Neural cell (in vitro differentiated cells): ENCODE measurements at regions not wholly inside any gene's neighbourhood (a gene's known extent, or its start where the extent isn't known, plus 50 kb on each side); places are given as distances from the start of the nearest gene placed in this dataset.

Experiments
- H2AFZ ChIP-seq: fragments of 200-600, 300-800 bp; sonication (generic), shearing (Covaris generic); 2 replicates; pipeline ENCODE4 v1.6.0; 2014; ENCODE audit warnings: low read depth, mild to moderate bottlenecking, antibody characterized with exemption, low read length, moderate library complexity
- H3F3A ChIP-seq: fragments of 200-600 bp; shearing (Covaris generic); 2 replicates; pipeline ENCODE4 v1.6.1; 2016; ENCODE audit warnings: mild to moderate bottlenecking, moderate library complexity, mixed read lengths, antibody characterized with exemption, low read length; ENCODE audit not compliant: insufficient read depth, poor library complexity, severe bottlenecking
- H3K27ac ChIP-seq: fragments of 200-600, 300-800 bp; sonication (generic), shearing (Covaris generic); 2 replicates; pipeline ENCODE4 v1.5.1; 2014; ENCODE audit warnings: mild to moderate bottlenecking, low read length, moderate library complexity
- H3K27me3 ChIP-seq: fragments of 300-800, 200-600 bp; sonication (generic), shearing (Covaris generic); 2 replicates; pipeline ENCODE4 v1.6.0; 2014; ENCODE audit warnings: mild to moderate bottlenecking, low read depth, low read length, moderate library complexity; ENCODE audit not compliant: insufficient read depth
- H3K36me3 ChIP-seq: fragments of 300-800, 200-600 bp; sonication (generic), shearing (Covaris generic); 2 replicates; pipeline ENCODE4 v1.5.1; 2014; ENCODE audit warnings: mild to moderate bottlenecking, antibody characterized with exemption, low read length, moderate library complexity; ENCODE audit not compliant: insufficient read depth
- H3K4me2 ChIP-seq: fragments of 300-800, 200-600 bp; sonication (generic), shearing (Covaris generic); 2 replicates; pipeline ENCODE4 v1.6.0; 2014; ENCODE audit warnings: mild to moderate bottlenecking, low read length
- H3K4me3 ChIP-seq: fragments of 300-800, 200-600 bp; sonication (generic), shearing (Covaris generic); 2 replicates; pipeline ENCODE4 v1.5.1; 2014; ENCODE audit warnings: mild to moderate bottlenecking, low read length, moderate library complexity
- H3K79me2 ChIP-seq: fragments of 200-600 bp; shearing (Covaris generic); replicated peaks from 2 replicates; pipeline ENCODE4 v1.6.0; 2014; ENCODE audit warnings: mild to moderate bottlenecking, low read length, moderate library complexity; ENCODE audit not compliant: insufficient read depth
- H3K9ac ChIP-seq: fragments of 300-800, 200-600 bp; sonication (generic), shearing (Covaris generic); 2 replicates; pipeline ENCODE4 v1.6.1; 2016; ENCODE audit warnings: mild to moderate bottlenecking, low read length, mixed read lengths
- H3K9me2 ChIP-seq: fragments of 200-600 bp; shearing (Covaris generic); 2 replicates; pipeline ENCODE4 v1.6.1; 2016; ENCODE audit warnings: mild to moderate bottlenecking, low read length, mixed read lengths; ENCODE audit not compliant: insufficient read depth
- H3K9me3 ChIP-seq: fragments of 200-600, 300-800 bp; sonication (generic), shearing (Covaris generic); 2 replicates; pipeline ENCODE4 v1.6.1; 2016; ENCODE audit warnings: mild to moderate bottlenecking, mixed run types, low read length, moderate library complexity, mixed read lengths
- H4K20me1 ChIP-seq: fragments of 200-600 bp; shearing (Covaris generic); 2 replicates; pipeline ENCODE4 v1.6.1; 2016; ENCODE audit warnings: mild to moderate bottlenecking, mixed run types; ENCODE audit not compliant: insufficient read depth
- EP300 ChIP-seq: fragments of 450-650 bp; conservative IDR thresholded peaks from 2 replicates; pipeline ENCODE4 v1.6.1; 2014; ENCODE audit warnings: antibody characterized with exemption, mild to moderate bottlenecking, moderate library complexity; ENCODE audit not compliant: poor library complexity, severe bottlenecking
- EZH2 ChIP-seq: fragments of 200-600, 300-800 bp; shearing (Covaris generic), sonication (generic); IDR thresholded peaks from 2 replicates; pipeline ENCODE4 v1.6.1; 2014; ENCODE audit warnings: antibody characterized with exemption, low read length, borderline replicate concordance, mild to moderate bottlenecking; ENCODE audit not compliant: insufficient read depth, poor library complexity, severe bottlenecking
- MXI1 ChIP-seq: fragments of 450-650 bp; conservative IDR thresholded peaks from 2 replicates; pipeline ENCODE4 v1.6.1; 2014; ENCODE audit warnings: antibody characterized with exemption, mild to moderate bottlenecking; ENCODE audit not compliant: poor library complexity, severe bottlenecking
- POLR2AphosphoS5 ChIP-seq: IDR thresholded peaks from 2 replicates; pipeline ENCODE4 v1.6.1; 2012
- RAD21 ChIP-seq: fragments of 450-650 bp; conservative IDR thresholded peaks from 2 replicates; pipeline ENCODE4 v1.6.1; 2014; ENCODE audit warnings: antibody characterized with exemption, mild to moderate bottlenecking, moderate library complexity
- REST ChIP-seq: IDR thresholded peaks from 2 replicates; pipeline ENCODE4 v1.6.1; 2012; ENCODE audit warnings: borderline replicate concordance
- SMC3 ChIP-seq: fragments of 450-650 bp; conservative IDR thresholded peaks from 2 replicates; pipeline ENCODE4 v1.6.1; 2014; ENCODE audit warnings: antibody characterized with exemption, mild to moderate bottlenecking, moderate library complexity; ENCODE audit not compliant: poor library complexity
- TAF1 ChIP-seq: IDR thresholded peaks from 2 replicates; pipeline ENCODE4 v1.6.1; 2012; ENCODE audit warnings: low read depth
- TF ChIP-seq, protein P1 (sequence below): fragments of 450-650 bp; IDR thresholded peaks from 2 replicates; pipeline ENCODE4 v1.5.1; 2014; ENCODE audit warnings: antibody characterized with exemption, mild to moderate bottlenecking, moderate library complexity; ENCODE audit not compliant: poor library complexity, severe bottlenecking

DNA sequence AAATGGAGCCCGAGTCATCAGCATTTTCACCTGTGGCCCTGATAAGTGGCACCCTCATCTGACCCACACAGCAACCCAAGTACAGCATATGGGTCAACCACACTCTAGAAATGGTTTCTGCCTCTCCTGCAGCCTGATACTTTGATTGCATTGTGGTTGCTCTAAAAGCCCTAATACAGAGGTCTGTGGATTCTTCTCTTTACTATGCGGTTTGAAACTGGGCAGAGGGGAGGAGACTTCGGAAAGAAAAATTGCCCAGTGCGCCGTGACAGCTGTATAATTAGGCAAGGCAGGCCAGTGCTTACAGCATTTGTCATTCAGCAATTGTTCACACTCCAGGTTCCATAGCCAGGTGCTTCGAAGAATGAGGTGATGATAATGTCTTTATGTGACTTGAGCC lies 361.0 kb downstream of the NFIB start:
- Histone ChIP-seq H4K20me1 (no peaks in the 10 kb centered on the region), H3F3A (no peaks in the 10 kb centered on the region), H3K36me3 (no peaks in the 10 kb centered on the region), H2AFZ (no peak overlapping the region), H3K4me3 (no peak overlapping the region), H3K4me2 (no peak overlapping the region), H3K9me3 (no peaks in the 10 kb centered on the region), H3K79me2 (no peaks in the 10 kb centered on the region), H3K27ac (no peak overlapping the region), H3K9me2 (no peaks in the 10 kb centered on the region), H3K9ac (no peak overlapping the region), H3K27me3 (no peaks in the 10 kb centered on the region)
- TF ChIP-seq TAF1: no peak
- TF ChIP-seq REST: no peak
- TF ChIP-seq EP300: no peak
- TF ChIP-seq POLR2AphosphoS5: no peak
- no peak for TF ChIP-seq SMC3
- no peak for TF ChIP-seq EZH2

DNA sequence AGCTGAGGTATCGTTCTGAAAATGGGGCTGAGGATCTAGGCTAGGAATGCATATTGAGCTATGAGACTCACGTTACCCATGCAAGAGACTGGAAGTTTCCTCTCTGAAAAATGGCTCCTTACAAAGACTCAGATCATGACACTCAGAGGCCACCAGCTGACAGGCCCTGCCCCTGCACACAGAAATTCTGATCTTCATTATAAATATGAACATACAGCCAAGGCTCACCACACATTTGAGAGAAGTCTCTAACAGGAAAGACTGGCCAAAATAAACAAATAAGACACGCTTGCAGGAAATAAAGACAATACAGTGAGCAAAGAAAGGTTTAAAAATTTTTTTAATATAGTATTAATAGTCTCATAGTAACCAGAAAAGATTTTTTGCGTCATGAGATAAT lies 365.9 kb downstream of the NFIB start:
- Histone ChIP-seq H2AFZ (no peak overlapping the region), H3K9me2 (no peaks in the 10 kb centered on the region), H3K4me3 (no peak overlapping the region), H4K20me1 (no peaks in the 10 kb centered on the region), H3F3A (no peaks in the 10 kb centered on the region), H3K79me2 (no peaks in the 10 kb centered on the region), H3K4me2 (no peak overlapping the region), H3K36me3 (no peaks in the 10 kb centered on the region), H3K27me3 (no peaks in the 10 kb centered on the region), H3K27ac (no peak overlapping the region), H3K9ac (no peak overlapping the region), H3K9me3 (no peaks in the 10 kb centered on the region)
- no peak for TF ChIP-seq TAF1
- TF ChIP-seq, protein P1, sequence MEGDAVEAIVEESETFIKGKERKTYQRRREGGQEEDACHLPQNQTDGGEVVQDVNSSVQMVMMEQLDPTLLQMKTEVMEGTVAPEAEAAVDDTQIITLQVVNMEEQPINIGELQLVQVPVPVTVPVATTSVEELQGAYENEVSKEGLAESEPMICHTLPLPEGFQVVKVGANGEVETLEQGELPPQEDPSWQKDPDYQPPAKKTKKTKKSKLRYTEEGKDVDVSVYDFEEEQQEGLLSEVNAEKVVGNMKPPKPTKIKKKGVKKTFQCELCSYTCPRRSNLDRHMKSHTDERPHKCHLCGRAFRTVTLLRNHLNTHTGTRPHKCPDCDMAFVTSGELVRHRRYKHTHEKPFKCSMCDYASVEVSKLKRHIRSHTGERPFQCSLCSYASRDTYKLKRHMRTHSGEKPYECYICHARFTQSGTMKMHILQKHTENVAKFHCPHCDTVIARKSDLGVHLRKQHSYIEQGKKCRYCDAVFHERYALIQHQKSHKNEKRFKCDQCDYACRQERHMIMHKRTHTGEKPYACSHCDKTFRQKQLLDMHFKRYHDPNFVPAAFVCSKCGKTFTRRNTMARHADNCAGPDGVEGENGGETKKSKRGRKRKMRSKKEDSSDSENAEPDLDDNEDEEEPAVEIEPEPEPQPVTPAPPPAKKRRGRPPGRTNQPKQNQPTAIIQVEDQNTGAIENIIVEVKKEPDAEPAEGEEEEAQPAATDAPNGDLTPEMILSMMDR: no peak
- TF ChIP-seq REST: no peak
- TF ChIP-seq SMC3: no peak
- TF ChIP-seq RAD21: no peak
- TF ChIP-seq MXI1: no peak
- TF ChIP-seq POLR2AphosphoS5: no peak
